ENCODE measurements at regions not wholly inside any gene's neighbourhood (a gene's known extent, or its start where the extent isn't known, plus 50 kb on each side); places are given as distances from the start of the nearest gene placed in this dataset.

DNA sequence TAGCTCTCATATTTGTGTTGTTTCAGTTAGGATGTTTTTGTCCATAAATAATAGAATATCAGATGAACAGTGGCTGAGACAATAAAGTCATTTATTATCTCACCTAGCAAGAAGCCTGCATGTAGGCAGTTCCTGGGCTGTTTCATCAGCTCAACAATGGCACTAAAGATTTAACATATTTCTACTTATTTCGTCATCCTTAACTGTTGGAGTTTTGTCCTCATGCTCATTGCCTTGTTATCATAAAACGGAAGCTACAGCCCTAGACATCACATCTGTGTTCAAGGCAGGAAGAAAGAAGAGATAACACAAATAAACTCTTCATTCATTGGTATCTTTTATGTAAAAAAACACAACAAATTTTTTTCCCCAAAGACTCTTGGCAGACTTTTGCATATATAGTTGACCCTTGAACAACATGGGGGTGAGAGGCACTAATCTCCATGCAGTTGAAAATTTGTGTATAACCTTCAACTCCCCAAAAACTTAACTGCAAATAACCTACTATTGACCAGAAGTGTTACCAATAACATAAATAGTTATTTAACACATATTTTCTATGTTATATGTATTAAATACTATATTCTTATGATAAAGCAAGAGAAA is 277.2 kb upstream of the ADRA1B start (continued):
- TF ChIP-seq ZEB2 (IDR thresholded peaks at IDR 0.05) (peak; percentile 78), ZNF644 (tag; IDR thresholded peaks at IDR 0.05; ENCODE audit: low read depth) (peak; percentile 69), NFE2 (IDR thresholded peaks at IDR 0.05; ENCODE audit: low read depth) (no peak), MTA3 (IDR thresholded peaks at IDR 0.05; ENCODE audit: borderline replicate concordance) (no peak), CCNT2 (IDR thresholded peaks at IDR 0.05; ENCODE audit: borderline replicate concordance, extremely low read depth, insufficient read length, low read depth, low read length) (peak; percentile 69), MGA (IDR thresholded peaks at IDR 0.05) (peak; percentile 37; the same call in 1 of the 2 replicates), FOXJ3 (CRISPR knock-in tag; IDR thresholded peaks at IDR 0.05) (no peak)
- TF ChIP-seq, protein P1, sequence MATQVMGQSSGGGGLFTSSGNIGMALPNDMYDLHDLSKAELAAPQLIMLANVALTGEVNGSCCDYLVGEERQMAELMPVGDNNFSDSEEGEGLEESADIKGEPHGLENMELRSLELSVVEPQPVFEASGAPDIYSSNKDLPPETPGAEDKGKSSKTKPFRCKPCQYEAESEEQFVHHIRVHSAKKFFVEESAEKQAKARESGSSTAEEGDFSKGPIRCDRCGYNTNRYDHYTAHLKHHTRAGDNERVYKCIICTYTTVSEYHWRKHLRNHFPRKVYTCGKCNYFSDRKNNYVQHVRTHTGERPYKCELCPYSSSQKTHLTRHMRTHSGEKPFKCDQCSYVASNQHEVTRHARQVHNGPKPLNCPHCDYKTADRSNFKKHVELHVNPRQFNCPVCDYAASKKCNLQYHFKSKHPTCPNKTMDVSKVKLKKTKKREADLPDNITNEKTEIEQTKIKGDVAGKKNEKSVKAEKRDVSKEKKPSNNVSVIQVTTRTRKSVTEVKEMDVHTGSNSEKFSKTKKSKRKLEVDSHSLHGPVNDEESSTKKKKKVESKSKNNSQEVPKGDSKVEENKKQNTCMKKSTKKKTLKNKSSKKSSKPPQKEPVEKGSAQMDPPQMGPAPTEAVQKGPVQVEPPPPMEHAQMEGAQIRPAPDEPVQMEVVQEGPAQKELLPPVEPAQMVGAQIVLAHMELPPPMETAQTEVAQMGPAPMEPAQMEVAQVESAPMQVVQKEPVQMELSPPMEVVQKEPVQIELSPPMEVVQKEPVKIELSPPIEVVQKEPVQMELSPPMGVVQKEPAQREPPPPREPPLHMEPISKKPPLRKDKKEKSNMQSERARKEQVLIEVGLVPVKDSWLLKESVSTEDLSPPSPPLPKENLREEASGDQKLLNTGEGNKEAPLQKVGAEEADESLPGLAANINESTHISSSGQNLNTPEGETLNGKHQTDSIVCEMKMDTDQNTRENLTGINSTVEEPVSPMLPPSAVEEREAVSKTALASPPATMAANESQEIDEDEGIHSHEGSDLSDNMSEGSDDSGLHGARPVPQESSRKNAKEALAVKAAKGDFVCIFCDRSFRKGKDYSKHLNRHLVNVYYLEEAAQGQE (IDR thresholded peaks at IDR 0.05; ENCODE audit: borderline replicate concordance): no peak
- TF ChIP-seq, protein P1 (CRISPR knock-in tag; IDR thresholded peaks at IDR 0.05; ENCODE audit: low read depth): no peak
